ENCODE measurements at regions not wholly inside any gene's neighbourhood (a gene's known extent, or its start where the extent isn't known, plus 50 kb on each side); places are given as distances from the start of the nearest gene placed in this dataset.

DNA sequence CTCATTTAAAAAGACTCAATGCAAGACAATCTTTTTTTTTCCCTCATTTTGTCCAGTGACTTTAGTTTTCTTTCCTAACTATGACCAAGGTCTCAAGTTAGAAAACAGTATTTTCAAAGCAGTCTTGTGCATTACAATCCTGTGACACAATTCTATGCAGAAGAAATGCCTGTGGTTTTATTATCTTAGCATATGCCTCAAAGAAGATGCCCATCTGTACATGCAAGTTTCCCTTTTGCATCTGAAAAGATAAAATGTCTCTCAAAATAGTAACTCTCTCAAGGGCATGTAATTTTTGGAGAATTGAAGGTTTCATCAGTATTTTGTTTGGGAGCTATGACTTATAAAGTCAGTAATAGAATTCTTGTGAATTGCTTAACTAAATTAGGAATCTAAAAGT is 292.0 kb upstream of the SUCLG2 start:
- TF ChIP-seq EZH2phosphoT487 (IDR thresholded peaks at IDR 0.05; ENCODE audit: borderline replicate concordance) = no peak
- TF ChIP-seq, protein P1, sequence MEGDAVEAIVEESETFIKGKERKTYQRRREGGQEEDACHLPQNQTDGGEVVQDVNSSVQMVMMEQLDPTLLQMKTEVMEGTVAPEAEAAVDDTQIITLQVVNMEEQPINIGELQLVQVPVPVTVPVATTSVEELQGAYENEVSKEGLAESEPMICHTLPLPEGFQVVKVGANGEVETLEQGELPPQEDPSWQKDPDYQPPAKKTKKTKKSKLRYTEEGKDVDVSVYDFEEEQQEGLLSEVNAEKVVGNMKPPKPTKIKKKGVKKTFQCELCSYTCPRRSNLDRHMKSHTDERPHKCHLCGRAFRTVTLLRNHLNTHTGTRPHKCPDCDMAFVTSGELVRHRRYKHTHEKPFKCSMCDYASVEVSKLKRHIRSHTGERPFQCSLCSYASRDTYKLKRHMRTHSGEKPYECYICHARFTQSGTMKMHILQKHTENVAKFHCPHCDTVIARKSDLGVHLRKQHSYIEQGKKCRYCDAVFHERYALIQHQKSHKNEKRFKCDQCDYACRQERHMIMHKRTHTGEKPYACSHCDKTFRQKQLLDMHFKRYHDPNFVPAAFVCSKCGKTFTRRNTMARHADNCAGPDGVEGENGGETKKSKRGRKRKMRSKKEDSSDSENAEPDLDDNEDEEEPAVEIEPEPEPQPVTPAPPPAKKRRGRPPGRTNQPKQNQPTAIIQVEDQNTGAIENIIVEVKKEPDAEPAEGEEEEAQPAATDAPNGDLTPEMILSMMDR (conservative IDR thresholded peaks at IDR 0.05; ENCODE audit: low read length) = no peak
- Histone ChIP-seq H3K27me3 (ENCODE audit: insufficient read depth, low read length, poor library complexity, severe bottlenecking) (no peaks in the 10 kb centered on the region), H3K9me3 (ENCODE audit: insufficient read depth, low read depth, low read length) (no peaks in the 10 kb centered on the region; the same call in 1 of the 2 replicates), H3K4me1 (ENCODE audit: insufficient read depth, low read length, poor library complexity, severe bottlenecking) (no peaks in the 10 kb centered on the region), H3K4me2 (ENCODE audit: low read depth, low read length, poor library complexity, severe bottlenecking) (no peak overlapping the region), H3F3A (ENCODE audit: low read depth) (no peaks in the 10 kb centered on the region), H3K9ac (ENCODE audit: low read depth, low read length, poor library complexity, severe bottlenecking) (no peak overlapping the region), H3K36me3 (ENCODE audit: insufficient read depth, low read length) (no peaks in the 10 kb centered on the region), H3K4me3 (ENCODE audit: low read length, poor library complexity, severe bottlenecking) (no peak overlapping the region), H3K79me2 (ENCODE audit: insufficient read depth, low read length) (no peaks in the 10 kb centered on the region), H4K20me1 (ENCODE audit: insufficient read depth, low read length, poor library complexity, severe bottlenecking) (no peaks in the 10 kb centered on the region), H2AFZ (ENCODE audit: low read length) (no peak overlapping the region), H3K9me2 (replicated peaks; ENCODE audit: low read depth, low read length) (no peaks in the 10 kb centered on the region)

DNA sequence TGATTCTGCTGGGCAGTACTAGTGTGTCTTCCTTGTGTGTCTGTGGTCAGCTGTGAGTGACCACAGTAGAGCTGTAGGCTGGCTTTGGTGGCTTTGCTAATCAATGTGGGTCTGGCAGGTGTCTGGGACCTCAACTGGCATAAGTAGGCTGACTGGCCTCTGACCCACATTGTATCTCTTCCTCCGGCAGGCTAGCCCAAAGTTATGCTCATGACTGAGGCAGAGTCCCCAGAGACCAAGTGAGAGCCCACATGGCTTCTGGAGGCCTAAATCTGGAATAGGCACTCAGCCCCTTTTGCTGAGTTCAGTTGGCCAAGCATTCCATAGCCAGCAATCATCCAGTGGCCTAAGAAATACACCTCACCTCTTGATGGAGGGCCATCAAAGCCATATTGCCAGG is 289.1 kb upstream of the SUCLG2 start:
- H3K79me2 ChIP-seq (ENCODE audit: insufficient read depth, low read length) = no peaks in the 10 kb centered on the region
- H3K4me2 ChIP-seq (ENCODE audit: low read depth, low read length, poor library complexity, severe bottlenecking) = no peak overlapping the region
- no peaks in the 10 kb centered on the region for H3F3A ChIP-seq (ENCODE audit: low read depth)
- H3K4me3 ChIP-seq (ENCODE audit: low read length, poor library complexity, severe bottlenecking) = no peak overlapping the region
- H3K36me3 ChIP-seq (ENCODE audit: insufficient read depth, low read length) = no peaks in the 10 kb centered on the region
- no peaks in the 10 kb centered on the region for H3K27me3 ChIP-seq (ENCODE audit: insufficient read depth, low read length, poor library complexity, severe bottlenecking)
- TF ChIP-seq, protein P1 (conservative IDR thresholded peaks at IDR 0.05; ENCODE audit: low read length) = no peak
- no peak for TF ChIP-seq EZH2phosphoT487 (IDR thresholded peaks at IDR 0.05; ENCODE audit: borderline replicate concordance)
- H3K9me3 ChIP-seq (ENCODE audit: insufficient read depth, low read depth, low read length) = no peaks in the 10 kb centered on the region; the same call in 1 of the 2 replicates
- H3K4me1 ChIP-seq (ENCODE audit: insufficient read depth, low read length, poor library complexity, severe bottlenecking) = no peaks in the 10 kb centered on the region
- H3K9ac ChIP-seq (ENCODE audit: low read depth, low read length, poor library complexity, severe bottlenecking) = no peak overlapping the region
- no peaks in the 10 kb centered on the region for H3K9me2 ChIP-seq (replicated peaks; ENCODE audit: low read depth, low read length)
- H4K20me1 ChIP-seq (ENCODE audit: insufficient read depth, low read length, poor library complexity, severe bottlenecking) = no peaks in the 10 kb centered on the region
- no peak overlapping the region for H2AFZ ChIP-seq (ENCODE audit: low read length)

DNA sequence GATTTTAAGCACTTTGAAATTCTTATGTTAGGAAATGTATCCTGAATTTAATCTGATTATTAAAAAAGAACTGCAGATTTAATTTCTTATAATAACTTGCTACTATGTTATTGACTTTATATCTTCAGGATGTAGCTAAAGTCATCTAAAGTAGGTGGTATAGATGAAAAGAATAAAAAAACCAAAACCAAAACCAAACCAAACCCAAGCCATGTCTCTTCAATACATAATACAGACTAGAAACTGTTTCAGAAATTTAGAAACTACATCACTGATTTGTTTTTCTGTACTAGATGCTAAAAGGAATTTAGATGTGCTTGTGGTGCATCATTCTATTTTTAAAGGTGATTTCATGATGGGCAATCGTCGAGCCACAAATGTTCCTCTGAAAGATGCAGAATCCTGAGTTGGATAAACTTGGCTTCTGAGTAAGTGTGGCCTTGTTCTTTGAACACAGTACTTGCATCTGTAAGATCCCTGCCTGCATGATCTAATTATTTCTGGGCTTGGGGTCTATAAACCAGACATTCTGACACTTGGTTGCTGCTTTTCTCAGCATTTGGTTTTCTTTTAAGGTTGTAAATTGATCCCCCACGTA is 287.1 kb upstream of the SUCLG2 start:
- H3K27me3 ChIP-seq (ENCODE audit: insufficient read depth, low read length, poor library complexity, severe bottlenecking) = no peaks in the 10 kb centered on the region

More for the DNA sequence above, 287.1 kb upstream of the SUCLG2 start:
- Histone ChIP-seq H4K20me1 (ENCODE audit: insufficient read depth, low read length, poor library complexity, severe bottlenecking) (no peaks in the 10 kb centered on the region), H2AFZ (ENCODE audit: low read length) (no peak overlapping the region), H3K9me3 (ENCODE audit: insufficient read depth, low read depth, low read length) (no peaks in the 10 kb centered on the region), H3K79me2 (ENCODE audit: insufficient read depth, low read length) (no peaks in the 10 kb centered on the region), H3F3A (ENCODE audit: low read depth) (no peaks in the 10 kb centered on the region), H3K4me1 (ENCODE audit: insufficient read depth, low read length, poor library complexity, severe bottlenecking) (no peaks in the 10 kb centered on the region), H3K4me3 (ENCODE audit: low read length, poor library complexity, severe bottlenecking) (no peak overlapping the region), H3K4me2 (ENCODE audit: low read depth, low read length, poor library complexity, severe bottlenecking) (no peak overlapping the region), H3K9ac (ENCODE audit: low read depth, low read length, poor library complexity, severe bottlenecking) (no peak overlapping the region), H3K36me3 (ENCODE audit: insufficient read depth, low read length) (no peaks in the 10 kb centered on the region), H3K9me2 (replicated peaks; ENCODE audit: low read depth, low read length) (no peaks in the 10 kb centered on the region)
- no peak for TF ChIP-seq EZH2phosphoT487 (IDR thresholded peaks at IDR 0.05; ENCODE audit: borderline replicate concordance)
- TF ChIP-seq, protein P1 (conservative IDR thresholded peaks at IDR 0.05; ENCODE audit: low read length) = no peak
